Neural progenitor cell (in vitro differentiated cells): ENCODE measurements at regions not wholly inside any gene's neighbourhood (a gene's known extent, or its start where the extent isn't known, plus 50 kb on each side); places are given as distances from the start of the nearest gene placed in this dataset.

ENCODE experiments used
- CTCF ChIP-seq: fragments of 200-600 bp; sonication (generic); IDR thresholded peaks from 2 replicates; pipeline ENCODE4 v1.5.1; 2017; ENCODE audit warnings: antibody characterized with exemption, mild to moderate bottlenecking
- EZH2 ChIP-seq: fragments of 200-600 bp; sonication (generic); IDR thresholded peaks from 2 replicates; pipeline ENCODE4 v1.6.1; 2017; ENCODE audit warnings: antibody characterized with exemption, mild to moderate bottlenecking, moderate library complexity
- EZH2phosphoT487 ChIP-seq: fragments of 200-600 bp; sonication (generic); IDR thresholded peaks from 2 replicates; pipeline ENCODE4 v1.6.1; 2017; ENCODE audit warnings: antibody characterized with exemption

GRCh38 chr4:188627892-188628291 is 488.7 kb downstream of the TRIML1 start:
- TF ChIP-seq CTCF, result no peak
- no peak for TF ChIP-seq EZH2phosphoT487
- no peak for TF ChIP-seq EZH2
